ENCODE measurements at regions not wholly inside any gene's neighbourhood (a gene's known extent, or its start where the extent isn't known, plus 50 kb on each side); places are given as distances from the start of the nearest gene placed in this dataset.
"Not testable (repeated sequence)": the region's sequence is repeated elsewhere in the genome, so short reads cannot be mapped to it uniquely, and the experiment has no call there.

- no peaks in the 10 kb centered on the region for H3K9me3 Mint-ChIP-seq (ENCODE audit: insufficient read depth)
- ATAC-seq, result no peak
- H3K36me3 Mint-ChIP-seq (ENCODE audit: low read depth), result no peaks in the 10 kb centered on the region
- CTCF ChIA-PET, result no interaction called here
- no peaks in the 10 kb centered on the region for H3K4me1 Mint-ChIP-seq (ENCODE audit: low read depth)
- no peaks in the 10 kb centered on the region for H3K27me3 Mint-ChIP-seq (ENCODE audit: low read depth)
- H3K27ac Mint-ChIP-seq, result no peak overlapping the region
- DNase-seq, result no peak
- H3K4me3 Mint-ChIP-seq, result no peak overlapping the region
- POLR2A ChIA-PET, result no interaction called here
These were observed 739.9 kb downstream of the DIAPH3 start for GRCh38 chr13:59423708-59424340.

DNA sequence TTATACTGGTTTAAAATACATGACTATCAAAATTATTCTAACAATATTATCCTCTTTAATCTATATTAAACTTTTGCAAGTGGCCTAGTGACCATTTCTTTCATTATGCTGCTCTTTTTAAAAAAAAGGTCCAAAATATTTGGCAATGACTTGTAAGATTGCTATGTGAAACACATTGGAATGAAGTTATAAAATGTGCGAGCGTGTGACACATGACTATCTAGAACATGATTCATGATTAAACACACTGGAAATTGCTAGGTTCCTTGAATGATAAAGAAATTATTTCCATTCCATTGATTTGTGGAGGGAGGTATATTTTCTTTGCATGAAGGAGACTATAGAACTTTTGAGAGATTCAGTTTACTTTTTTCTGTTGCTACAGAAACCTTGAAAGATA lies 739.1 kb downstream of the DIAPH3 start:
- DNase-seq (no peak), ATAC-seq (no peak)
- H3K36me3 Mint-ChIP-seq (ENCODE audit: low read depth), result no peaks in the 10 kb centered on the region
- POLR2A ChIA-PET, result no interaction called here
- no peak overlapping the region for H3K27ac Mint-ChIP-seq
- H3K27me3 Mint-ChIP-seq (ENCODE audit: low read depth), result no peaks in the 10 kb centered on the region
- CTCF ChIA-PET, result no interaction called here
- H3K9me3 Mint-ChIP-seq (ENCODE audit: insufficient read depth), result no peaks in the 10 kb centered on the region
- H3K4me3 Mint-ChIP-seq, result no peak overlapping the region
- no peaks in the 10 kb centered on the region for H3K4me1 Mint-ChIP-seq (ENCODE audit: low read depth)

- H3K36me3 Mint-ChIP-seq (ENCODE audit: low read depth), result no peaks in the 10 kb centered on the region
- no peak overlapping the region for H3K27ac Mint-ChIP-seq
- DNase-seq (no peak), ATAC-seq (no peak)
- no peaks in the 10 kb centered on the region for H3K4me1 Mint-ChIP-seq (ENCODE audit: low read depth)
- H3K27me3 Mint-ChIP-seq (ENCODE audit: low read depth), result no peaks in the 10 kb centered on the region
- POLR2A ChIA-PET, result no interaction called here
- H3K4me3 Mint-ChIP-seq, result no peak overlapping the region
- CTCF ChIA-PET, result no interaction called here
- H3K9me3 Mint-ChIP-seq (ENCODE audit: insufficient read depth), result no peaks in the 10 kb centered on the region
These were observed 738.5 kb downstream of the DIAPH3 start for GRCh38 chr13:59425211-59425741.

DNA sequence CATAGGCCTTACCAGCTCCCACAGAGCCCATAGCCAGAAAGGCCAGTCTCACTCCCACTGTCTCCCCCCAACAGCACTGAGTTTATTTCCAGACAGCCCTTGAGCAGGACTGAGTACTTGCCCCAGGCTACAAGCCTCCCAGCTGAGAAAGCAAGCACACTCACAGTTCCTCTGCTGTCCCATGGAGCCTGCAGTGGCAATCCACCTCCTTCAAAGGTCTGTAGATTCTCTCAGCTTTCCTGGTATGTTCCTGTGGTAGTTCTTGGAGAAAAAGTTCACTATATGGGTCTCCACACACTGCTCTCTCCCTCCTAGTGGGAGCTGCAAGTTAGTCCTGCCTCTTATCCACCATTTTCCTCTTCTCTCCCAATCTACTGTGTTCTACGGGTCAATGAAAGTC lies 728.7 kb downstream of the DIAPH3 start:
- DNase-seq (no peak), ATAC-seq (no peak)
- no peak overlapping the region for H3K4me3 Mint-ChIP-seq
- no peaks in the 10 kb centered on the region for H3K4me1 Mint-ChIP-seq (ENCODE audit: low read depth)
- POLR2A ChIA-PET, result no interaction called here
- no peaks in the 10 kb centered on the region for H3K9me3 Mint-ChIP-seq (ENCODE audit: insufficient read depth)
- no peaks in the 10 kb centered on the region for H3K36me3 Mint-ChIP-seq (ENCODE audit: low read depth)
- CTCF ChIA-PET, result no interaction called here
- no peak overlapping the region for H3K27ac Mint-ChIP-seq
- no peaks in the 10 kb centered on the region for H3K27me3 Mint-ChIP-seq (ENCODE audit: low read depth)

DNA sequence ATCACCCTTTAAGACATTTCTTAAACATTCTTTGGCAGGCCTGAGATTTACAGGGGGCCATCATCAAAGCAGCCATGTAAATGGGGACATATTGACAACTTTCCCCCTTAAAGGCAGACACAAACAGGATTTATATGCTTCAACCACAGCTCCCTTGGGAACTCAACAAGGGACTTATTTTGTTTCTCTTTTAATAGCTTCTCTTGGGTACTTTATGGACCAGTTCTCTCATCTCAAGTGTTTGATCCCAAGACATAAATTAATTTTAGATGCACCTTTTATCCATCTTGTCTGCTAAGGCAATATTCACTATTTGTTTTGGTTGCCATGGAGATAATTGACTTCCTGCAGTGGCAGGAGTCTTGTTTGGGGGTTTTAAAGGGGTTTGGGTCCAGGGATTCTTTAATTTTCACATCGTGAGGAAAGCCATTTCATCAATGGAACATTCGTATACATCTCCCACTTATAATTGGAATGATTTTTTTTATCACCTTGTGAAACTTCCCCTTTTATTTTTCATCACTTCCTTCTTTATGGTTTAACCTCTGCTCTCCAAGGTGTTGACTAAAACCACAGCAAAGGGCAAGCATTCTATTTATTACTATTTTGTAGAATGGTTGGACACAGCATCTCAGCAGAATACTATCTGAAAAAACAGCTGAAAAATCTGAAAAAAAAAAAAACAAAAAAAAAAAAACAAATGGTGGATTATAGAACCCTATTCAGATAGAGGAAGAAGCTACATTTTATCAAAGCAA lies 726.0 kb downstream of the DIAPH3 start:
- H3K36me3 Mint-ChIP-seq (ENCODE audit: low read depth), result no peaks in the 10 kb centered on the region
- H3K27me3 Mint-ChIP-seq (ENCODE audit: low read depth), result peaks cover 4% of the 10 kb centered on the region
- POLR2A ChIA-PET, result interaction anchor here (0.9 kb wide), 1 partner anchor 22 kb away, joined by 3 read pairs; no protein-coding TSS in a partner anchor
- DNase-seq, result no peak
- no peak overlapping the region for H3K27ac Mint-ChIP-seq
- CTCF ChIA-PET, result interaction anchor here (1.2 kb wide), 1 partner anchor 46 kb away, joined by 4 read pairs; no protein-coding TSS in a partner anchor
- no peak overlapping the region for H3K4me3 Mint-ChIP-seq
- peaks cover 5% of the 10 kb centered on the region for H3K4me1 Mint-ChIP-seq (ENCODE audit: low read depth)
- H3K9me3 Mint-ChIP-seq (ENCODE audit: insufficient read depth), result no peaks in the 10 kb centered on the region
- ATAC-seq, result no peak

- CTCF ChIA-PET, result interaction anchor here (2.1 kb wide), 1 partner anchor 48 kb away, joined by 7 read pairs; no protein-coding TSS in a partner anchor
- Mint-ChIP-seq H3K27me3 (ENCODE audit: low read depth) (peaks cover 4% of the 10 kb centered on the region), H3K4me3 (no peak overlapping the region), H3K27ac (no peak overlapping the region), H3K4me1 (ENCODE audit: low read depth) (peaks cover 5% of the 10 kb centered on the region), H3K9me3 (ENCODE audit: insufficient read depth) (no peaks in the 10 kb centered on the region), H3K36me3 (ENCODE audit: low read depth) (no peaks in the 10 kb centered on the region)
- DNase-seq (no peak), ATAC-seq (no peak)
- POLR2A ChIA-PET, result no interaction called here
These were observed 723.8 kb downstream of the DIAPH3 start for GRCh38 chr13:59439776-59440428.

- H3K9me3 Mint-ChIP-seq (ENCODE audit: insufficient read depth); H3K36me3 Mint-ChIP-seq (ENCODE audit: low read depth); H3K4me1 Mint-ChIP-seq (ENCODE audit: low read depth); H3K27me3 Mint-ChIP-seq (ENCODE audit: low read depth): not testable (repeated sequence)
- CTCF ChIA-PET, result interaction anchor here (2.1 kb wide), 1 partner anchor 49 kb away, joined by 7 read pairs; no protein-coding TSS in a partner anchor
- peak; percentile 39 for ATAC-seq
- peak overlapping the region; percentile 7 for H3K27ac Mint-ChIP-seq
- H3K4me3 Mint-ChIP-seq, result peak overlapping the region; percentile 54
- POLR2A ChIA-PET, result interaction anchor here (0.6 kb wide), 1 partner anchor 266 kb away, joined by 3 read pairs; no protein-coding TSS in a partner anchor
- DNase-seq, result peak; percentile 30
These were observed 722.7 kb downstream of the DIAPH3 start for GRCh38 chr13:59441068-59441467.

GRCh38 chr13:59441596-59442280 lies 722.0 kb downstream of the DIAPH3 start:
- ChIA-PET CTCF (interaction anchor here (2.1 kb wide), 1 partner anchor 50 kb away, joined by 7 read pairs; no protein-coding TSS in a partner anchor), POLR2A (no interaction called here)
- Mint-ChIP-seq H3K4me1 (ENCODE audit: low read depth) (peaks cover 5% of the 10 kb centered on the region), H3K27ac (no peak overlapping the region), H3K4me3 (peak overlapping the region; percentile 54), H3K9me3 (ENCODE audit: insufficient read depth) (no peaks in the 10 kb centered on the region), H3K27me3 (ENCODE audit: low read depth) (peaks cover 4% of the 10 kb centered on the region), H3K36me3 (ENCODE audit: low read depth) (no peaks in the 10 kb centered on the region)
- ATAC-seq (no peak), DNase-seq (no peak)

GRCh38 chr13:59442461-59442860 lies 721.3 kb downstream of the DIAPH3 start:
- CTCF ChIA-PET, result interaction anchor here (1.3 kb wide), 1 partner anchor 51 kb away, joined by 4 read pairs; no protein-coding TSS in a partner anchor
- Mint-ChIP-seq H3K36me3 (ENCODE audit: low read depth) (no peaks in the 10 kb centered on the region), H3K4me3 (no peak overlapping the region), H3K9me3 (ENCODE audit: insufficient read depth) (no peaks in the 10 kb centered on the region), H3K27ac (no peak overlapping the region), H3K4me1 (ENCODE audit: low read depth) (peaks cover 5% of the 10 kb centered on the region), H3K27me3 (ENCODE audit: low read depth) (peaks cover 4% of the 10 kb centered on the region)
- POLR2A ChIA-PET, result interaction anchor here (0.6 kb wide), 1 partner anchor 14 kb away, joined by 3 read pairs; no protein-coding TSS in a partner anchor
- no peak for ATAC-seq
- no peak for DNase-seq

GRCh38 chr13:59442944-59443486 lies 720.7 kb downstream of the DIAPH3 start:
- Mint-ChIP-seq H3K27me3 (ENCODE audit: low read depth) (peaks cover 4% of the 10 kb centered on the region), H3K36me3 (ENCODE audit: low read depth) (no peaks in the 10 kb centered on the region), H3K9me3 (ENCODE audit: insufficient read depth) (no peaks in the 10 kb centered on the region), H3K4me3 (no peak overlapping the region), H3K27ac (no peak overlapping the region), H3K4me1 (ENCODE audit: low read depth) (peaks cover 5% of the 10 kb centered on the region)
- ChIA-PET CTCF (interaction anchor here (1.3 kb wide), 1 partner anchor 51 kb away, joined by 4 read pairs; no protein-coding TSS in a partner anchor), POLR2A (interaction anchor here (0.6 kb wide), 1 partner anchor 14 kb away, joined by 3 read pairs; no protein-coding TSS in a partner anchor)
- ATAC-seq, result no peak
- no peak for DNase-seq

DNA sequence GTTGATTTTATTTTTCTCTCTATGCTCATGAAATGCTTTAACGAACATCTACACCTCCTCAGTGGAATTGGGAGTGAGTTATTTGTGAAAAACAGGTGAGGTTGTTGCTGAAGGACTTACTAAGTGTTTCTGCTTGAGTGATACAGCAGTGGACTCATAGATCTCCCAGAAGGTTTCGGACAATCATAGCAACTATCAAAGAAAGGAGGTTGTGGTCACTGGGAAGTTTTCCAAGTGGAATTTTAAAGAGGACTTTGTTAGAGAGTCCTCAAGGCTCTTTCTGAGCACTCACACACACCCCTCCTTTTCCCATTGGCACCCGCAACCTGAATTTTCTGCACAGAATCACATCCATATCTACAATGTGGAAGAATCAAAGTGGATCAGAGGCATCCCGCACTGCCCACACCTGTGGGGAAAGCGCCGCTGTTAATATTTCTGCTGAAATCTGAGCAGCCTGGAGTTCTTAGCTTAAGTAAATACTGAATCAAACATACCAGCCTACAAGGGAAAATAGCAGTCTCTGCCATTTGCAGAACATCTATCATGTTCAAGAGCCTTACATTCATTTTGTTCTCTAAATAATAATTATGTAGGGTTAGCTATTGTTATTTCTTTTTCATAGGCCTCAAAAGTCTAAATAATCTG lies 719.4 kb downstream of the DIAPH3 start:
- Mint-ChIP-seq H3K4me3 (no peak overlapping the region), H3K27ac (no peak overlapping the region), H3K36me3 (ENCODE audit: low read depth) (no peaks in the 10 kb centered on the region), H3K4me1 (ENCODE audit: low read depth) (peaks cover 5% of the 10 kb centered on the region), H3K9me3 (ENCODE audit: insufficient read depth) (no peaks in the 10 kb centered on the region), H3K27me3 (ENCODE audit: low read depth) (peaks cover 4% of the 10 kb centered on the region)
- CTCF ChIA-PET, result no interaction called here
- POLR2A ChIA-PET, result no interaction called here
- ATAC-seq, result no peak
- DNase-seq, result no peak
